Endothelial cell (in vitro differentiated cells): ENCODE measurements at regions not wholly inside any gene's neighbourhood (a gene's known extent, or its start where the extent isn't known, plus 50 kb on each side); places are given as distances from the start of the nearest gene placed in this dataset.

ENCODE experiments used
- DNase-seq: peaks from one replicate; pipeline ENCODE4 v3.0.0; 2021; ENCODE audit warnings: low spot score
- H3K27ac Mint-ChIP-seq: one replicate; pipeline ENCODE4 v1.8.0; 2021; ENCODE audit warnings: mixed read lengths, inconsistent platforms; ENCODE audit not compliant: unreplicated experiment
- H3K27me3 Mint-ChIP-seq: one replicate; pipeline ENCODE4 v1.8.0; 2021; ENCODE audit warnings: mild to moderate bottlenecking, moderate library complexity, mixed read lengths, inconsistent platforms; ENCODE audit not compliant: unreplicated experiment
- H3K36me3 Mint-ChIP-seq: one replicate; pipeline ENCODE4 v1.8.0; 2021; ENCODE audit warnings: mild to moderate bottlenecking, low read depth, mixed read lengths, inconsistent platforms; ENCODE audit not compliant: unreplicated experiment
- H3K4me1 Mint-ChIP-seq: one replicate; pipeline ENCODE4 v1.8.0; 2021; ENCODE audit warnings: mild to moderate bottlenecking, mixed read lengths, inconsistent platforms; ENCODE audit not compliant: unreplicated experiment
- H3K4me3 Mint-ChIP-seq: one replicate; pipeline ENCODE4 v1.8.0; 2021; ENCODE audit warnings: mild to moderate bottlenecking, mixed read lengths, inconsistent platforms; ENCODE audit not compliant: unreplicated experiment
- H3K9me3 Mint-ChIP-seq: one replicate; pipeline ENCODE4 v1.8.0; 2021; ENCODE audit warnings: mixed read lengths, inconsistent platforms; ENCODE audit not compliant: unreplicated experiment
- TF ChIP-seq, protein P1 (sequence below): fragments of 200-600 bp; sonication (generic); IDR thresholded peaks from one replicate; pipeline ENCODE4 v1.5.0; 2021; ENCODE audit warnings: antibody characterized with exemption; ENCODE audit not compliant: unreplicated experiment

DNA sequence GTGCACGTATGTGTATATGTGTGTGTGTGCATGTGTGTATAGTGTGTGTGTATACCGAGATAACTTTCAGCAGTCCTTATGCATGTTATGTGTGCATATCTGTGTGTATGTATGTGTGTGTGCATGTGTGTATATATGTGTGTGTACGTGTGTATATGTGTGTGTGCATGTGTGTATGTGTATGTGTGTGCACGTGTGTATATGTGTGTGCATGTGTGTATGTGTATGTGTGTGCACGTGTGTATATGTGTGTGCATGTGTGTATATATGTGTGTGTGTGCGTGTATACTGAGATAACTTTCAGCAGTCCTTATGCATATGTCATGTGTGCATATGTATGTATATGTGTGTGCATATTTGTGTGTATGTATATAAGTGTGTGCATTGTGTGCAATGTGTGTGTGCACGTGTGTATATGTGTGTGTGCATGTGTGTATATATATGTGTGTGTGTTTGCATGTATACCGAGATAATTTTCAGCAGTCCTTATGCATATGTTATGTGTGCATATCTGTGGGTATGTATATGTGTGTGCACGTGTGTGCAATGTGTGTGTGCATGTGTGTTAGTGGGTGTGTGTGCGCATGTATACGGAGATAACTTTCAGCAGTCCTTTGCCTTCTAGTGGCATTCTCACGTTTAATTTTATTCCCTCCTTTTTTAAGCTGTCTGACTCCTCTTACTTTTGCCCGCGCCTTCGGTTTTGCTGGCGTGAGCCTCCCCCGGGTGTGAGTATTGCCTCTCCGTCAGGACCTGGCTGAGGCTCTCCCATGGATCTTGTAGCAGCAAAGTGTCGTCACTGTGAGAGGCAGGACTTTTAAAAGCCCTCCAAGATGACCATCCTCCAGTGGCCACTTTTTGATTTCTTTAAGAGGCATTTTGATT is 99.6 kb upstream of the SHOX start:
- TF ChIP-seq, protein P1, sequence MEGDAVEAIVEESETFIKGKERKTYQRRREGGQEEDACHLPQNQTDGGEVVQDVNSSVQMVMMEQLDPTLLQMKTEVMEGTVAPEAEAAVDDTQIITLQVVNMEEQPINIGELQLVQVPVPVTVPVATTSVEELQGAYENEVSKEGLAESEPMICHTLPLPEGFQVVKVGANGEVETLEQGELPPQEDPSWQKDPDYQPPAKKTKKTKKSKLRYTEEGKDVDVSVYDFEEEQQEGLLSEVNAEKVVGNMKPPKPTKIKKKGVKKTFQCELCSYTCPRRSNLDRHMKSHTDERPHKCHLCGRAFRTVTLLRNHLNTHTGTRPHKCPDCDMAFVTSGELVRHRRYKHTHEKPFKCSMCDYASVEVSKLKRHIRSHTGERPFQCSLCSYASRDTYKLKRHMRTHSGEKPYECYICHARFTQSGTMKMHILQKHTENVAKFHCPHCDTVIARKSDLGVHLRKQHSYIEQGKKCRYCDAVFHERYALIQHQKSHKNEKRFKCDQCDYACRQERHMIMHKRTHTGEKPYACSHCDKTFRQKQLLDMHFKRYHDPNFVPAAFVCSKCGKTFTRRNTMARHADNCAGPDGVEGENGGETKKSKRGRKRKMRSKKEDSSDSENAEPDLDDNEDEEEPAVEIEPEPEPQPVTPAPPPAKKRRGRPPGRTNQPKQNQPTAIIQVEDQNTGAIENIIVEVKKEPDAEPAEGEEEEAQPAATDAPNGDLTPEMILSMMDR: no peak

DNA sequence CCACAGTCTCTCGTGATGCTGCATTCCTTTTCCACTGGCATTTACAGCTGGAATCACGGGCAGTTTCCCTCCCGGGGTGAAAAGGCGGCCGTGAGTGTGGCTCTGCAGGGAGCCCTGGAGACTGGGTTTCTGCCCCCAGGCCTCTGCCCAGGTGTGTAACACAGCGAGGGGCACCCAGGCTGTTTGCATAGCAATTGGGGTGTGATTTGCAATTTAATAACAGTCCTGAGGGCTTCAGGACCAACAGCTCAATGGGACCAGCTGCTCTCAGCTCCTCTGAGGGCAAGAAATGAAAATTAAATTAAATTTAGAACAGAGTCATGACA is 99.0 kb upstream of the SHOX start:
- TF ChIP-seq, protein P1: no peak
- peaks cover 10% of the 10 kb centered on the region for H3K27me3 Mint-ChIP-seq
- peaks cover 22% of the 10 kb centered on the region for H3K36me3 Mint-ChIP-seq
- H3K4me3 Mint-ChIP-seq: no peak overlapping the region
- peaks cover 48% of the 10 kb centered on the region for H3K9me3 Mint-ChIP-seq
- DNase-seq: no peak
- no peak overlapping the region for H3K27ac Mint-ChIP-seq
- H3K4me1 Mint-ChIP-seq: no peaks in the 10 kb centered on the region

More for the DNA sequence above, 99.6 kb upstream of the SHOX start:
- DNase-seq: no peak
- Mint-ChIP-seq H3K4me1 (no peaks in the 10 kb centered on the region), H3K36me3 (peaks cover 27% of the 10 kb centered on the region), H3K27me3 (peaks cover 16% of the 10 kb centered on the region), H3K9me3 (peaks cover 54% of the 10 kb centered on the region), H3K27ac (no peak overlapping the region), H3K4me3 (no peak overlapping the region)

DNA sequence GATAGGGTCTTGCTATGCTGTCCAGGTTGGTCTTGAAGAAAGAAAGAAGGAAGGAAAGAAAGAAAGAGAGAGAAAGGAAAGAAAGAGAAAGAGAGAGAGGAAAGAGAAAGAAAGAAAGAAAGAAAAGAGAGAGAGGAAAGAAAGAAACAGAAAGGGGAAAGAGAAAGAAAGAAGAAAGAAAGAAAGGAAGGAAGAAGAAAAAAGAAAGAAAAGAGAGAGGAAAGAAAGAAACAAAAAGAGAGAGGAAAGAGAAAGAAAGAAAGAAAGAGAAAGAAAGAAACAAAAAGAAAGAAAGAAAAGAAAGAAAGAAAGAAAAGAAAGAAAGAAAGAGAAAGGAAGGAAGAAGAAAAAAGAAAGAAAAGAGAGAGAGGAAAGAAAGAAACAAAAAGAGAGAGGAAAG is 95.8 kb upstream of the SHOX start:
- Mint-ChIP-seq H3K27me3 (peaks cover 5% of the 10 kb centered on the region), H3K27ac (no peak overlapping the region), H3K36me3 (peaks cover 22% of the 10 kb centered on the region), H3K4me1 (no peaks in the 10 kb centered on the region), H3K9me3 (peaks cover 46% of the 10 kb centered on the region), H3K4me3 (no peak overlapping the region)
- no peak for DNase-seq
- TF ChIP-seq, protein P1: no peak

DNA sequence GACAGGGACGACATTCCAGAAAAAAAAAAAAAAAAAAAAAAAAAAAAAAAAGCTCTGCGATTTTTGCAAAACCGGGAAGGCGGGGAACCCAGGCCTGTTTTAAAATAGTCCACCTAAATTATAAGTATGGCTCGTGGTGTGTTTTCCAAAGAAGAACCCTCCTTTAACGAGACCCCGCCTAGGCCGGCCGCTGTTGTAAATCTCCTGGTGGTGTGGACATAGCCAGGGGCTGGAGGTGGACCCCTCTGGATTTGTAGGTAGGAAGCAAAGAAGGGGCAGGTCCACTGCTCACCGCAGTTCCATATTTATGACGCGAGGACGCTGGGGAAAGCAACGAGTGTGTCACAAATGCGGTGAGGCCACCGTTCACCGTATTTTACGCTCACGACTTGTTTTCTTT is 94.0 kb upstream of the SHOX start:
- TF ChIP-seq, protein P1: no peak
- Mint-ChIP-seq H3K27ac (no peak overlapping the region), H3K9me3 (peaks cover 38% of the 10 kb centered on the region), H3K4me1 (no peaks in the 10 kb centered on the region), H3K27me3 (peaks cover 2% of the 10 kb centered on the region), H3K4me3 (no peak overlapping the region), H3K36me3 (peaks cover 14% of the 10 kb centered on the region)
- DNase-seq: no peak

DNA sequence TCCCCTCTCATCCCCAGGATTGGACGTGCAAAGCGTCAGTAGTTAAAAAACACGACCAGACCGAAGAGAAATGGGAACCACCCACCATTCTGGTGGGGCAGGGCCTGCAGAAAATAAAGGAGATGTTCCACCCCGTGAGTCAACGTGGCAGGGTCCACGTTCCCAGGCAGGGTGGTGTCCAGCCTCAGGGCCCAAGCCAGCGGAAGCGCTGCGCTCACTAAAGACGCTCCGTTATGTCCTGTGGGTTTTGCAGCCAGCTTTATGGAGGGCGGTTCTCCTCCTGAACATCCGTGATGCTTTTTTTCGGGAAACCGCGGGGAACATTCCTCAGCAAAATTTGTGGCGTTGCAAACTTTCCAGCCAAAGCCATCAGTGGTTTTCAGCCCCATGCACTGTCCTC is 93.4 kb upstream of the SHOX start:
- Mint-ChIP-seq H3K4me1 (no peaks in the 10 kb centered on the region), H3K27ac (no peak overlapping the region), H3K36me3 (peaks cover 16% of the 10 kb centered on the region), H3K27me3 (peaks cover 2% of the 10 kb centered on the region), H3K4me3 (no peak overlapping the region), H3K9me3 (peaks cover 38% of the 10 kb centered on the region)
- no peak for DNase-seq
- TF ChIP-seq, protein P1: no peak
